DND-41 (cell line): ENCODE measurements at regions not wholly inside any gene's neighbourhood (a gene's known extent, or its start where the extent isn't known, plus 50 kb on each side); places are given as distances from the start of the nearest gene placed in this dataset.

Source experiments
- CTCF ChIP-seq: IDR thresholded peaks from 2 replicates; pipeline ENCODE4 v1.5.1; 2012; ENCODE audit warnings: borderline replicate concordance, low read length, moderate library complexity, mild to moderate bottlenecking; ENCODE audit not compliant: poor library complexity, severe bottlenecking; ENCODE audit errors: extremely low read depth
- EZH2 ChIP-seq: IDR thresholded peaks from 3 replicates; pipeline ENCODE4 v1.6.1; 2012; ENCODE audit warnings: borderline replicate concordance, low read depth, mild to moderate bottlenecking, moderate library complexity, low read length, inconsistent platforms; ENCODE audit not compliant: severe bottlenecking

- TF ChIP-seq CTCF (no peak), EZH2 (no peak)
These were observed 458.2 kb downstream of the ADGRL2 start for GRCh38 chr1:82258887-82259286.
